Posterior vena cava (tissue), 2 donors: ENCODE measurements at regions not wholly inside any gene's neighbourhood (a gene's known extent, or its start where the extent isn't known, plus 50 kb on each side); places are given as distances from the start of the nearest gene placed in this dataset.
"Not testable (repeated sequence)": the region's sequence is repeated elsewhere in the genome, so short reads cannot be mapped to it uniquely, and the experiment has no call there.

Experiments
- DNase-seq: peaks from one replicate; pipeline ENCODE4 v3.0.0-alpha.2; 2020; ENCODE audit warnings: low spot score
- intact Hi-C, 2 donors: fragments of 100-400 bp; cut with DNase I; formaldehyde crosslinking; loops; one replicate each; pipeline versions ENCODE4 v1.14.1 to v1.14.2; 2022 to 2023
- donor health status: DM: yes; HTN: yes; CAD: no.
- donor health status: DM: yes; HTN: yes; CAD: no.

- DNase-seq, result no peak
- intact Hi-C loops, result no loop called here
Observed at GRCh38 chr3:152123457-152123856, 145.3 kb upstream of the MBNL1 start.

- DNase-seq, result no peak
- intact Hi-C loops, result no loop called here
Observed at GRCh38 chr3:152126260-152126659, 142.5 kb upstream of the MBNL1 start.

- DNase-seq, result no peak
- intact Hi-C loops, result no loop called here
Observed at GRCh38 chr3:152127058-152127457, 141.7 kb upstream of the MBNL1 start.

GRCh38 chr3:152128356-152128755 is 140.4 kb upstream of the MBNL1 start:
- DNase-seq, result no peak
- intact Hi-C loops, result no loop called here

GRCh38 chr3:152139651-152140050 is 129.1 kb upstream of the MBNL1 start:
- DNase-seq, result no peak
- intact Hi-C loops, result loop anchor here (10.0 kb wide), 2 partner anchors 55 to 125 kb away; partner anchors contain the start of gene MBNL1 (in 1 of the 2)

- no peak for DNase-seq
- intact Hi-C loops, result loop anchor here (10.0 kb wide), 2 partner anchors 62 to 118 kb away; partner anchors contain the start of gene MBNL1 (in 1 of the 2)
Observed at GRCh38 chr3:152146461-152146860, 122.3 kb upstream of the MBNL1 start.

GRCh38 chr3:152147748-152148147 is 121.0 kb upstream of the MBNL1 start:
- intact Hi-C loops, result loop anchor here (10.0 kb wide), 2 partner anchors 63 to 117 kb away; partner anchors contain the start of gene MBNL1 (in 1 of the 2)
- DNase-seq, result no peak

- intact Hi-C loops, result loop anchor here (10.0 kb wide), 2 partner anchors 64 to 116 kb away; partner anchors contain the start of gene MBNL1 (in 1 of the 2)
- no peak for DNase-seq
Observed at GRCh38 chr3:152148579-152148978, 120.2 kb upstream of the MBNL1 start.

- intact Hi-C loops, result loop anchor here (10.0 kb wide), 2 partner anchors 65 to 115 kb away; partner anchors contain the start of gene MBNL1 (in 1 of the 2)
- no peak for DNase-seq
Observed at GRCh38 chr3:152149832-152150231, 118.9 kb upstream of the MBNL1 start.

GRCh38 chr3:152151216-152151876 is 117.4 kb upstream of the MBNL1 start:
- intact Hi-C loops, result no loop called here

GRCh38 chr3:152151877-152152765 is 116.6 kb upstream of the MBNL1 start:
- intact Hi-C loops, DNase-seq: not testable (repeated sequence)

More at GRCh38 chr3:152151216-152151876, 117.4 kb upstream of the MBNL1 start:
- no peak for DNase-seq

- DNase-seq, intact Hi-C loops: not testable (repeated sequence)
Observed at GRCh38 chr3:152153115-152153514, 115.6 kb upstream of the MBNL1 start.

- intact Hi-C loops, result no loop called here
- DNase-seq, result no peak
Observed at GRCh38 chr3:152155246-152156020, 113.3 kb upstream of the MBNL1 start.

GRCh38 chr3:152156880-152157279 is 111.8 kb upstream of the MBNL1 start:
- no peak for DNase-seq
- intact Hi-C loops, result no loop called here

- intact Hi-C loops, result no loop called here
- DNase-seq, result no peak
Observed at GRCh38 chr3:152157337-152157736, 111.4 kb upstream of the MBNL1 start.

GRCh38 chr3:152159328-152159727 is 109.4 kb upstream of the MBNL1 start:
- intact Hi-C loops, result no loop called here
- DNase-seq, result no peak

GRCh38 chr3:152160350-152161011 is 108.2 kb upstream of the MBNL1 start:
- no peak for DNase-seq
- intact Hi-C loops, result no loop called here

- intact Hi-C loops, result no loop called here
- DNase-seq, result no peak
Observed at GRCh38 chr3:152172460-152172859, 96.3 kb upstream of the MBNL1 start.

- DNase-seq, result no peak
- intact Hi-C loops, result no loop called here
Observed at GRCh38 chr3:152173627-152174026, 95.1 kb upstream of the MBNL1 start.
